MCF 10A (cell line): ENCODE measurements at regions not wholly inside any gene's neighbourhood (a gene's known extent, or its start where the extent isn't known, plus 50 kb on each side); places are given as distances from the start of the nearest gene placed in this dataset.

Experiments
- BruUV-seq: library from RNA; stranded (reverse); fragments of 400-500 nt; replicated peaks from 2 replicates; lab custom pipeline; 2021; lab: Mats Ljungman, UMichigan
- CTCF ChIA-PET: fragments of 300-600 bp; sonication (Branson Sonifier 250); formaldehyde crosslinking; extraction: SDS; loops from one replicate; lab custom pipeline; 2021; ENCODE audit warnings: antibody characterized with exemption, inconsistent platforms; lab: Yijun Ruan, JAX
- POLR2A ChIA-PET: fragments of 300-600, 350-650 bp; sonication (Branson Sonifier 250); formaldehyde crosslinking; extraction: SDS; loops from one replicate; lab custom pipeline; 2020; ENCODE audit warnings: antibody characterized with exemption, inconsistent platforms; lab: Yijun Ruan, JAX
- DNase-seq: peaks from one replicate; pipeline ENCODE4 v3.0.0-alpha.2; 2018; ENCODE audit not compliant: unreplicated experiment
- H3K27ac Mint-ChIP-seq: one replicate; pipeline ENCODE4 v1.8.0; 2022; ENCODE audit warnings: mild to moderate bottlenecking, low read depth, mixed read lengths; ENCODE audit not compliant: unreplicated experiment
- H3K27me3 Mint-ChIP-seq: one replicate; pipeline ENCODE4 v1.8.0; 2022; ENCODE audit warnings: mixed read lengths; ENCODE audit not compliant: insufficient read depth, unreplicated experiment
- H3K36me3 Mint-ChIP-seq: one replicate; pipeline ENCODE4 v1.8.0; 2022; ENCODE audit warnings: mild to moderate bottlenecking, moderate library complexity, mixed read lengths; ENCODE audit not compliant: insufficient read depth, unreplicated experiment
- H3K4me1 Mint-ChIP-seq: one replicate; pipeline ENCODE4 v1.8.0; 2022; ENCODE audit warnings: mixed read lengths; ENCODE audit not compliant: insufficient read depth, unreplicated experiment
- H3K4me3 Mint-ChIP-seq: one replicate; pipeline ENCODE4 v1.8.0; 2022; ENCODE audit warnings: mild to moderate bottlenecking, moderate library complexity, mixed read lengths; ENCODE audit not compliant: unreplicated experiment
- H3K9me3 Mint-ChIP-seq: one replicate; pipeline ENCODE4 v1.8.0; 2022; ENCODE audit warnings: mixed read lengths; ENCODE audit not compliant: unreplicated experiment
- CTCF ChIP-seq: fragments of 200-600 bp; IDR thresholded peaks from one replicate; pipeline ENCODE4 v1.8.0; 2022; ENCODE audit warnings: antibody characterized with exemption, mild to moderate bottlenecking; ENCODE audit not compliant: unreplicated experiment
- intact Hi-C: fragments of 100-400 bp; cut with micrococcal nuclease; formaldehyde crosslinking; loops from 2 replicates; pipeline ENCODE4 v1.14.1; 2022

- POLR2A ChIA-PET: no interaction called here
- no peaks in the 10 kb centered on the region for H3K27me3 Mint-ChIP-seq
These were observed 131.0 kb upstream of the ESR1 start for GRCh38 chr6:151676460-151676945.

GRCh38 chr6:151677404-151677803 is 130.1 kb upstream of the ESR1 start:
- no TSS peak for BruUV-seq
- CTCF ChIA-PET: interaction anchor here (0.6 to 2.2 kb wide), 7 partner anchors 13 to 571 kb away, joined by 3 to 7 read pairs (median 3); no protein-coding TSS in a partner anchor

More at GRCh38 chr6:151676460-151676945, 131.0 kb upstream of the ESR1 start:
- Mint-ChIP-seq H3K36me3 (no peaks in the 10 kb centered on the region), H3K4me1 (no peaks in the 10 kb centered on the region), H3K4me3 (no peak overlapping the region), H3K9me3 (no peaks in the 10 kb centered on the region), H3K27ac (no peak overlapping the region)
- BruUV-seq: no TSS peak
- CTCF ChIA-PET: interaction anchor here (0.8 to 2.2 kb wide), 9 partner anchors 10 to 597 kb away, joined by 3 to 13 read pairs (median 5); no protein-coding TSS in a partner anchor
- no peak for DNase-seq
- intact Hi-C loops: no loop called here
- no peak for TF ChIP-seq CTCF

GRCh38 chr6:151679081-151679480 is 128.4 kb upstream of the ESR1 start:
- no peaks in the 10 kb centered on the region for H3K9me3 Mint-ChIP-seq
- intact Hi-C loops: no loop called here
- POLR2A ChIA-PET: no interaction called here
- DNase-seq: peak; percentile 9
- TF ChIP-seq CTCF: no peak
- CTCF ChIA-PET: interaction anchor here (1.0 to 2.9 kb wide), 3 partner anchors 11 to 86 kb away, joined by 4 to 7 read pairs (median 6); no protein-coding TSS in a partner anchor
- no peak overlapping the region for H3K27ac Mint-ChIP-seq
- BruUV-seq: no TSS peak
- H3K4me1 Mint-ChIP-seq: no peaks in the 10 kb centered on the region
- no peak overlapping the region for H3K4me3 Mint-ChIP-seq
- H3K36me3 Mint-ChIP-seq: no peaks in the 10 kb centered on the region
- no peaks in the 10 kb centered on the region for H3K27me3 Mint-ChIP-seq

More at GRCh38 chr6:151677404-151677803, 130.1 kb upstream of the ESR1 start:
- Mint-ChIP-seq H3K4me3 (no peak overlapping the region), H3K36me3 (no peaks in the 10 kb centered on the region), H3K9me3 (no peaks in the 10 kb centered on the region), H3K4me1 (no peaks in the 10 kb centered on the region), H3K27me3 (no peaks in the 10 kb centered on the region), H3K27ac (no peak overlapping the region)
- intact Hi-C loops: no loop called here
- TF ChIP-seq CTCF: no peak
- DNase-seq: no peak
- POLR2A ChIA-PET: interaction anchor here (0.6 kb wide), 1 partner anchor 431 kb away, joined by 3 read pairs; no protein-coding TSS in a partner anchor

- Mint-ChIP-seq H3K36me3 (no peaks in the 10 kb centered on the region), H3K4me1 (no peaks in the 10 kb centered on the region), H3K27me3 (no peaks in the 10 kb centered on the region), H3K9me3 (no peaks in the 10 kb centered on the region), H3K4me3 (no peak overlapping the region), H3K27ac (no peak overlapping the region)
- BruUV-seq: no TSS peak
- CTCF ChIA-PET: interaction anchor here (0.7 to 2.9 kb wide), 5 partner anchors 11 to 583 kb away, joined by 3 to 11 read pairs (median 6); no protein-coding TSS in a partner anchor
- no peak for DNase-seq
- intact Hi-C loops: no loop called here
- TF ChIP-seq CTCF: no peak
- POLR2A ChIA-PET: interaction anchor here (0.9 kb wide), 1 partner anchor 24 kb away, joined by 4 read pairs; no protein-coding TSS in a partner anchor
These were observed 127.5 kb upstream of the ESR1 start for GRCh38 chr6:151679941-151680340.
